HL-60/S4 treated with retinoic acid at 250 ng/mL for 4 days and 3 days (cell line): ENCODE measurements at regions not wholly inside any gene's neighbourhood (a gene's known extent, or its start where the extent isn't known, plus 50 kb on each side); places are given as distances from the start of the nearest gene placed in this dataset.
"Not testable (repeated sequence)": the region's sequence is repeated elsewhere in the genome, so short reads cannot be mapped to it uniquely, and the experiment has no call there.

Source experiments
- in situ Hi-C: fragments of 300-500 bp; cut with MboI; formaldehyde crosslinking; loops from 2 replicates; pipeline ENCODE4 v1.7.0; 2022; ENCODE audit warnings: low sequenced_read_pairs

- in situ Hi-C loops, result no loop called here
Observed at GRCh38 chr14:76697246-76697905, 63.9 kb upstream of the VASH1 start.

GRCh38 chr14:76698191-76698590 lies 63.1 kb upstream of the VASH1 start:
- in situ Hi-C loops, result no loop called here

DNA sequence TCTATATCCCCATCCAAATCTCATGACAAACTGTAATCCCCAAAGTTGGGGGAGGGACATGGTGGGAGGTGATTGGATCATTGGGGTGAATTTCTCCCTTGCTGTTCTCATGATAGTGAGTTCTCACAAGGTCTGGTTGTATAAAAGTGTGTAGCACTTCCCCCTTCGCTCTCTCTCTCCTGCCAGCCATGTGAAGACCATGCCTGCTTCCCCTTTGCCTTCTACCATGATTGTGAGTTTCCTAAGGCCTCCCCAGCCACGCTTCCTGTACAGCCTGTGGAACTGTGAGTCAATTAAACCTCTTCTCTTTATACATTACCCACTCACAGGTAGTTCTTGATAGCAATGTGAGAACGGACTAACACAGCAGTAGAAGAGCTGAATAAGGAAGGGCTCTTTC lies 62.6 kb upstream of the VASH1 start:
- in situ Hi-C loops, result no loop called here

DNA sequence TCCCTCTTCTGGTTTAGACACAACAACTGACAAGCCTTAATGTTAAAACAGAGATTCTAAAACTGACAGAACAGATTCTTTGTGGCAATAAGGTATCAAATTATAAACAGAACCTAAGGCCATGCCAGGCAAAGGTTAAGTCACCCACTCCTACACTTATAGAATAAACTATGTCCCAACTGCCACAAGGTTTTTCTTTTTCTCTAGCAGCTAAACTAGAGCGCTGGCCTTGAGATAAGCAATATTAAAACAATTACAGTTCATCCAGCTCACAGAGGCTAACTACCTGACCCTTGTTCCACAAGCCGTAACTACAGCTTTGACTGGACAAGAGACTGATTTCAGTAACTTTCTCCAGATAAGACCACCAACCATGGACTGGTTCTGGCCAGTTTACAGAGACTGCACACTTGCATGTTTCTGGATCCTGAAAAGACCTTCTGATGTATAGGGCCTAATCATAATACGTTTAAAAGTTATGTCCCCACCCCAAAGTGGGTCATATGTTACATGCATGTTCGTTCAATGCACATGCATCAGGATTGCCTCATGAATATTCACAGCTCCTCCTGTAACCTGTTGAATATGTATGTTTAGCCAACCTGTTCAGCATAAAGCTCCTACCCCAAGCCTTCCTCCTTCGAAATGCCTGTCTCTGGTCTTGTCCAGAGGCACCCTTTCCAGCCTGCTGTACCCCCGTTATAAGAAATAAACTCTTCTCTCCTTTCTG lies 61.9 kb upstream of the VASH1 start:
- in situ Hi-C loops, result no loop called here

- in situ Hi-C loops, result no loop called here
Observed at GRCh38 chr14:76699939-76700590, 61.2 kb upstream of the VASH1 start.

DNA sequence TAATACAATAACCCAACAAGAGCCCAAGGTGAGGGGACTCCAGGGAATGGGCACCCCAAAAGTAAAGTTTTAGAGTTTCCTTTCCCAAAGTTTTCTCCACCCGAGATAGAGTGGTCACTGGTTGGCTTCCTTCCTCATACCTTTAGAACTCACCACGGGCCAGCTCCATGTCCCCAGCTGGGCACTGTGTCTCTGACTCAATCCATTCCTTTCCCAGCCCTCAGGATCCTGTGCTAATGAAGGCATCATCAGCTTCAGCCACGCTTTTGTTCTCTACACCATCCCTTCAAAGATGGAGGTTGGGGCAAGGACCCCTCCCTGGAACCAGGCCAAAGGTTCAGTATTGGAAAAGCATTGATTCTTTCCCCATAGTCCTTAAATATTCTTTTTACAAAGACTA lies 59.8 kb upstream of the VASH1 start:
- in situ Hi-C loops, result no loop called here

GRCh38 chr14:76701981-76702380 lies 59.3 kb upstream of the VASH1 start:
- in situ Hi-C loops, result no loop called here

GRCh38 chr14:76705214-76705613 lies 56.1 kb upstream of the VASH1 start:
- in situ Hi-C loops, result no loop called here

GRCh38 chr14:76706207-76706606 lies 55.1 kb upstream of the VASH1 start:
- in situ Hi-C loops, result not testable (repeated sequence)

DNA sequence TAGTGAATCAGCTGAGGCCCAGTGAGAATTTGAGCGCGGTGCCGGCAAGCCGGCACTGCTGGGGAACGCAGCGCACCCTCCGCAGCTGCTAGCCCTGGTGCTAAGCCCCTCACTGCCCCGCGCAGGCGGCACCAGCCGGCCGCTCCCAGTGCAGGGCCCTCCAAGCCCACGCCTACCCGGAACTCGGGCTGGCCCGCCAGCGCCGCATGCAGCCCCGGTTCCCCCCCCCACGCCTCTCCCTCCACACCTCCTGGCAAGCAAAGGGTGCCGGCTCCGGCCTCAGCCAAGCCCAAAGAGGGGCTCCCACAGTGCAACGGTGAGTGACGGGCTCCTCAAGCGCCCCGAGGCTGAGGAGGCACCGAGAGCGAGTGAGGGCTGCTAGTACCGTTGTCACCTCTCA lies 54.5 kb upstream of the VASH1 start:
- in situ Hi-C loops, result no loop called here

- in situ Hi-C loops, result no loop called here
Observed at GRCh38 chr14:76708028-76708427, 53.2 kb upstream of the VASH1 start.

GRCh38 chr14:76708771-76709170 lies 52.5 kb upstream of the VASH1 start:
- in situ Hi-C loops, result no loop called here

- in situ Hi-C loops, result no loop called here
Observed at GRCh38 chr14:76710056-76711010, 50.9 kb upstream of the VASH1 start.
